HEK293 (cell line): ENCODE measurements at regions not wholly inside any gene's neighbourhood (a gene's known extent, or its start where the extent isn't known, plus 50 kb on each side); places are given as distances from the start of the nearest gene placed in this dataset.

ENCODE experiments used
- CTCF ChIP-seq: fragments of 450-650 bp; formaldehyde crosslinking; IDR thresholded peaks from 2 replicates; pipeline ENCODE4 v1.5.1; 2016; ENCODE audit warnings: missing biosample characterization, missing genetic modification characterization
- GLIS2 ChIP-seq: fragments of 450-650 bp; formaldehyde crosslinking; IDR thresholded peaks from 2 replicates; pipeline ENCODE4 v1.5.1; 2016; ENCODE audit warnings: missing biosample characterization, missing genetic modification characterization
- HOXA7 ChIP-seq: sonication (generic); formaldehyde crosslinking; IDR thresholded peaks from 2 replicates; pipeline ENCODE4 v1.8.1; 2022; ENCODE audit warnings: missing genetic modification reagents, borderline replicate concordance
- MZF1 ChIP-seq: fragments of 450-650 bp; formaldehyde crosslinking; IDR thresholded peaks from 2 replicates; pipeline ENCODE4 v1.5.1; 2017; ENCODE audit warnings: missing biosample characterization, missing genetic modification characterization, borderline replicate concordance
- PRDM10 ChIP-seq: fragments of 450-650 bp; formaldehyde crosslinking; IDR thresholded peaks from 2 replicates; pipeline ENCODE4 v1.5.1; 2016; ENCODE audit warnings: missing biosample characterization, missing genetic modification characterization
- TCF7L2 ChIP-seq: IDR thresholded peaks from 2 replicates; pipeline ENCODE4 v1.6.1; 2011; ENCODE audit warnings: low read depth, mild to moderate bottlenecking, inconsistent platforms, low read length, moderate library complexity, borderline replicate concordance
- YY1 ChIP-seq: fragments of 450-650 bp; formaldehyde crosslinking; IDR thresholded peaks from 2 replicates; pipeline ENCODE4 v1.5.1; 2018; ENCODE audit warnings: missing biosample characterization, missing genetic modification characterization
- ZBTB1 ChIP-seq: fragments of 450-650 bp; formaldehyde crosslinking; IDR thresholded peaks from 2 replicates; pipeline ENCODE4 v1.5.1; 2016; ENCODE audit warnings: missing biosample characterization, missing genetic modification characterization
- ZBTB10 ChIP-seq: fragments of 450-650 bp; formaldehyde crosslinking; IDR thresholded peaks from 2 replicates; pipeline ENCODE4 v1.5.1; 2016; ENCODE audit warnings: missing biosample characterization, missing genetic modification characterization
- ZBTB20 ChIP-seq: fragments of 450-650 bp; formaldehyde crosslinking; IDR thresholded peaks from 2 replicates; pipeline ENCODE4 v1.5.1; 2016; ENCODE audit warnings: missing biosample characterization, missing genetic modification characterization
- ZFP3 ChIP-seq: fragments of 450-650 bp; formaldehyde crosslinking; IDR thresholded peaks from 2 replicates; pipeline ENCODE4 v1.5.1; 2016; ENCODE audit warnings: low read depth, missing biosample characterization, missing genetic modification characterization
- ZFP41 ChIP-seq: fragments of 450-650 bp; formaldehyde crosslinking; IDR thresholded peaks from 2 replicates; pipeline ENCODE4 v1.5.1; 2016; ENCODE audit warnings: missing biosample characterization, missing genetic modification characterization, borderline replicate concordance
- ZFP69B ChIP-seq: fragments of 450-650 bp; formaldehyde crosslinking; IDR thresholded peaks from 2 replicates; pipeline ENCODE4 v1.5.1; 2016; ENCODE audit warnings: missing biosample characterization, missing genetic modification characterization
- ZNF10 ChIP-seq: fragments of 450-650 bp; formaldehyde crosslinking; IDR thresholded peaks from 2 replicates; pipeline ENCODE4 v1.5.1; 2017; ENCODE audit warnings: missing biosample characterization, missing genetic modification characterization
- ZNF114 ChIP-seq: fragments of 450-650 bp; formaldehyde crosslinking; IDR thresholded peaks from 2 replicates; pipeline ENCODE4 v1.5.0; 2017; ENCODE audit warnings: missing biosample characterization, missing genetic modification characterization
- ZNF148 ChIP-seq: fragments of 450-650 bp; formaldehyde crosslinking; IDR thresholded peaks from 2 replicates; pipeline ENCODE4 v1.5.0; 2017; ENCODE audit warnings: missing biosample characterization, missing genetic modification characterization, borderline replicate concordance
- ZNF175 ChIP-seq: fragments of 450-650 bp; formaldehyde crosslinking; IDR thresholded peaks from 2 replicates; pipeline ENCODE4 v1.5.1; 2016; ENCODE audit warnings: missing biosample characterization, missing genetic modification characterization
- ZNF18 ChIP-seq: fragments of 450-650 bp; formaldehyde crosslinking; IDR thresholded peaks from 2 replicates; pipeline ENCODE4 v1.5.1; 2016; ENCODE audit warnings: missing biosample characterization, missing genetic modification characterization
- ZNF239 ChIP-seq: fragments of 450-650 bp; formaldehyde crosslinking; IDR thresholded peaks from 2 replicates; pipeline ENCODE4 v1.5.1; 2016; ENCODE audit warnings: missing biosample characterization, missing genetic modification characterization
- ZNF248 ChIP-seq: fragments of 450-650 bp; formaldehyde crosslinking; IDR thresholded peaks from 2 replicates; pipeline ENCODE4 v1.5.1; 2017; ENCODE audit warnings: missing biosample characterization, missing genetic modification characterization
- ZNF266 ChIP-seq: fragments of 450-650 bp; formaldehyde crosslinking; IDR thresholded peaks from 2 replicates; pipeline ENCODE4 v1.5.1; 2016; ENCODE audit warnings: missing biosample characterization, missing genetic modification characterization, low read depth
- ZNF274 ChIP-seq, 2 experiments: fragments of 200-500 bp in 1 of 2; fragments of 450-650 bp in 1 of 2; sonication (Bioruptor generic) in 1 of 2; formaldehyde crosslinking in 1 of 2; IDR thresholded peaks; 2 replicates each; pipeline versions ENCODE4 v1.5.1 to v1.6.1; 2014 to 2016; ENCODE audit warnings: borderline replicate concordance in 1 of 2, inconsistent platforms in 1 of 2, low read length in 1 of 2, missing biosample characterization in 1 of 2, missing genetic modification characterization in 1 of 2
- ZNF473 ChIP-seq: fragments of 450-650 bp; formaldehyde crosslinking; IDR thresholded peaks from 2 replicates; pipeline ENCODE4 v1.5.1; 2017; ENCODE audit warnings: missing biosample characterization, missing genetic modification characterization
- ZNF514 ChIP-seq: fragments of 450-650 bp; formaldehyde crosslinking; IDR thresholded peaks from 2 replicates; pipeline ENCODE4 v1.5.1; 2016; ENCODE audit warnings: missing biosample characterization, missing genetic modification characterization
- ZNF529 ChIP-seq: fragments of 450-650 bp; formaldehyde crosslinking; IDR thresholded peaks from 2 replicates; pipeline ENCODE4 v1.5.1; 2017; ENCODE audit warnings: missing genetic modification characterization, missing biosample characterization; ENCODE audit not compliant: insufficient replicate concordance
- ZNF670 ChIP-seq: fragments of 450-650 bp; formaldehyde crosslinking; IDR thresholded peaks from 2 replicates; pipeline ENCODE4 v1.5.1; 2016; ENCODE audit warnings: missing biosample characterization, missing genetic modification characterization, low read depth

GRCh38 chr5:73280821-73281746, 108.1 kb downstream of the TMEM174 start (continued):
- TF ChIP-seq ZBTB10 (tag by site-specific recombination) = no peak
- TF ChIP-seq ZNF248 (tag by site-specific recombination) = no peak
- 0 out of 2 replicates have a peak, but pooled peaks have one; percentile 18 for TF ChIP-seq MZF1
- no peak for TF ChIP-seq ZNF274 (IDR thresholded peaks at IDR 0.05; ENCODE audit: low read length)
- no peak for TF ChIP-seq ZNF274 (tag by site-specific recombination; IDR thresholded peaks at IDR 0.05; ENCODE audit: borderline replicate concordance)
- TF ChIP-seq TCF7L2 = peak; percentile 65; the same call in 1 of the 2 replicates
- peak; percentile 74 for TF ChIP-seq ZBTB20 (tag by site-specific recombination)
- no peak for TF ChIP-seq ZNF114
- peak; percentile 25; the same call in 1 of the 2 replicates for TF ChIP-seq ZNF18
- no peak for TF ChIP-seq ZFP41 (tag by site-specific recombination)
- TF ChIP-seq ZNF670 (tag by site-specific recombination) = no peak
- TF ChIP-seq ZNF148 = no peak
- TF ChIP-seq ZNF239 (tag by site-specific recombination) = no peak
- TF ChIP-seq ZNF10 = no peak
- 0 out of 2 replicates have a peak, but pooled peaks have one; percentile 45 for TF ChIP-seq ZBTB1 (tag by site-specific recombination)
- TF ChIP-seq ZNF473 (tag by site-specific recombination) = no peak
- TF ChIP-seq CTCF (tag by site-specific recombination) = no peak
- no peak for TF ChIP-seq ZNF266
- no peak for TF ChIP-seq HOXA7 (CRISPR knock-in tag)
- TF ChIP-seq ZFP3 (tag by site-specific recombination) = no peak
- TF ChIP-seq YY1 (tag by site-specific recombination) = no peak; the same call in 1 of the 2 replicates
- no peak for TF ChIP-seq ZFP69B (tag by site-specific recombination)
- 0 out of 2 replicates have a peak, but pooled peaks have one; percentile 30 for TF ChIP-seq GLIS2 (tag by site-specific recombination)
- TF ChIP-seq ZNF514 (tag by site-specific recombination) = no peak
- no peak for TF ChIP-seq ZNF529 (tag by site-specific recombination)
- peak; percentile 99 for TF ChIP-seq PRDM10 (tag by site-specific recombination)
- TF ChIP-seq ZNF175 (tag by site-specific recombination) = no peak
